Left renal cortex interstitium (tissue), 4 donors: ENCODE measurements at regions not wholly inside any gene's neighbourhood (a gene's known extent, or its start where the extent isn't known, plus 50 kb on each side); places are given as distances from the start of the nearest gene placed in this dataset.
"Not testable (repeated sequence)": the region's sequence is repeated elsewhere in the genome, so short reads cannot be mapped to it uniquely, and the experiment has no call there.

ENCODE experiments used
- DNase-seq, 4 donors: peaks; one replicate each; pipeline ENCODE4 v3.0.0-alpha.2; 2013; ENCODE audit warnings: low read depth in 4 of 4, low spot score in 2 of 4, missing footprints in 1 of 4

DNA sequence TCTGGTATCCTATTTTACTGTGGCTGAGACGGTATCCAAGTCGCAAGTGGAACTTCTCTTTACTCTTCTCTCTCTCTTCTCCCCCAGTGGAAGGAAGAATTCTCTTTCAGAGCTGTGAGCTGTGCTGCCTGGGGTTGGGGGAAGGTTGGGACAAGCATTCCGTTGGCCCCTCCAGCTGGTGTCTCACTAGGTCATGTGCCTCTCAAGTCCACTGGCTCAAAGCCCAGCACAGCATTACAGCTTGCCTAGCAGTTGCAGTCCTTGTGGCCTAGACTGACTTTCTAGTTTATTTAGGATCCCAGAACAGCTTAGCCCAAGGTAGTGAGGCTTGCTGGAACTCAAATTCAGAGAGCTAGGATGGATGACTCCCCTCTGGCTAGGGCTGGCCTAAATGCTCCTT lies 76.1 kb upstream of the SPATA16 start:
- no peak for DNase-seq

DNA sequence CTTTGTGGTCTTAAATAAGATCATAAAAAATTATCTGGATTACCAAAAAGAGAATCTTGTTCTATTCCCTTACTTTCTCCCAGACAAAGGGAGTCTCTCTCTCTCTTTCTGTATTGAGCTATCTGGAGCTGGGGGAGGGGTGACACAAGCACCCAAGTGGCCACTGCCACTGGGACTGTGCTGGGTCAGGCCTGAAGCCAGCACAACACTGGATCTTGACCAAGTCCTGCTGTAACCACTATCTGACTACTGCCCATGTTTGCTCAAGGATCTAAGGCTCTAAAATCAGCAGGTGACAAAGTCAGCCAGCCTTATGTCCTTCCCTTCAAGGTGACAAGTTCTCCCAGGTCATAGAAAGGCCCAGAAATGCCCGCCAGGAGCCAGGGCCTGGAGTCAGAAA lies 75.0 kb upstream of the SPATA16 start:
- no peak for DNase-seq

DNA sequence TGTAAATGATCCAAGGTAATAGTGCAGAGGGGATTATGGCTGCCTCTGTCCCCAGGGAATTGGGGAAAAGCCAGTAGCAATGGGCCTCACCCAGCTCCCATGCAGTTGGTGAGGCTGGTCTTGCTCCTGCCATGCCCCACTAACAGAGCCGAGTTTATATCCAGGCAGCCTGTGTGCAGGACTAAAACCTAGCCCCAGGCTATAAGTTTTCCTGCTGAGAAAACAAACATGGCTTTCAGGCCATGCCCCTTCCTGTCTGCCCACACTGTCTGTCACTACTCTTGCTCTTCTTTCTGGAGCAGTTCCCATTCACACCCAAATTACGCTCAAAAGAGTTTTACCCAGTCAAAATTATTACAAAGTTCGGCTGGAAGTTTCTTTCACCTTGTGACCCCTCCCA lies 73.5 kb upstream of the SPATA16 start:
- DNase-seq, result no peak

DNA sequence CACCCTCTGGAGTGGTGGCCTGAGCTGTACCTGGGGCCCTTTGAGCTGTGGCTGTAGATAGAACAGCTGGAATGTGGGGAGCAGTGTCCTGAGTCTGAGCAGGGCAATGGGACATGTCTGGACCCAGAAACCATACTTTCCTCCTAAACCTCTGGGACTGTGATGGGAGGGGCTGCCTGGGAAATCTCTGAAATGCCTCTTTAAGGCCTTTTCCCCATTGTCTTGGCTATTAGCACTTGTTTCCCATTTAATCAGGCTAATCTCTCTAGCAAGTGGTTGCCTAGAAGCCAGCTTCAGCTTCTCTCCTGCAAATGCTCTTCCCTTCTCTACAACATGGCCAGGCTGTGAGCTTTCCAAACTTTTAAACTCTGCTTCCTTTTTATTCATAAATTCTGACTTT lies 58.5 kb upstream of the SPATA16 start:
- no peak for DNase-seq

DNA sequence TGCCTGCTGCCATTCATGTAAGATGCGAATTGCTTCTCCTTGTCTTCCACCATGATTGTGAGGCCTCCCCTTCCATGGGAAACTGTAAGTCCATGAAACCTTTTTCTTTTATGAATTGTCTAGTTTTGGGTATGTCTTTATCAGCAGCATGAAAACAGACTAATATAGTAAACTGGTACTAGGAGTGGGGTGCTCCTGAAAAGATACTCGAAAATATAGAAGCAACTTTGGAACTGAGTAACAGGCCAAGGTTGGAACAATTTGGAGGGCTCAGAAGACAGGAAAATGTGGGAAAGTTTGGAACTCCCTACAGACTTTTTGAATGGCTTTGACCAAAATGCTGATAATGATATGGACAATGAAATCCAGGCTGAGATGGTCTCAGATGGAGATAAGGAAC lies 53.8 kb upstream of the SPATA16 start:
- not testable (repeated sequence) for DNase-seq

DNA sequence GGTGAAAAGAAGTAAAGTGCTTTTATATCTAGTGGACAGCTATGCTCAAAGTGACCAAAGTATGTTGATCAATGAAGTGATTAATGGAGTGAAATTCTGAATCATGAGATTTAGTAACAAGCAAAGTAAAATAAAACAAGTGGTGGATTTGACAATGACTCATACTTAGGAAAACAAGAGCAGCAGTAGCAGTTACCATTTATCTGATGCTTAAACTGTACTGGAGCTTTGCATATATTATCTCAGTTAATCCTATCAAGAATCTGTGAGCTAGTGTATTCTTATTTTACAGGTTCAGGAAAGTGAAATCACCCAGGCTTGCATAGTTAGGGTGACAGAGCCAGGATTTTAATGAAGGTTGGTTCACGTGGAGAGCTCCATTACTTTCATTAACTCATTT lies 50.6 kb upstream of the SPATA16 start:
- no peak for DNase-seq
